ENCODE measurements at regions not wholly inside any gene's neighbourhood (a gene's known extent, or its start where the extent isn't known, plus 50 kb on each side); places are given as distances from the start of the nearest gene placed in this dataset.

- TF ChIP-seq CTCF (IDR thresholded peaks at IDR 0.05) (no peak), POLR2AphosphoS5 (IDR thresholded peaks at IDR 0.05; ENCODE audit: low read depth, low read length) (no peak)
Measured at GRCh38 chr10:43976292-43976691, 327.6 kb upstream of the ZNF32 start.
